Stomach (tissue), 8 donors: ENCODE measurements at regions not wholly inside any gene's neighbourhood (a gene's known extent, or its start where the extent isn't known, plus 50 kb on each side); places are given as distances from the start of the nearest gene placed in this dataset.
"Not testable (repeated sequence)": the region's sequence is repeated elsewhere in the genome, so short reads cannot be mapped to it uniquely, and the experiment has no call there.

ENCODE experiments used
- DNase-seq, 2 donors: peaks; one replicate each; pipeline versions ENCODE4 v3.0.0 to v3.0.0-alpha.2; 2013 to 2019
- H3K27ac ChIP-seq, 5 donors: fragments of 200-600 bp in 4 of 5; sonication (generic) in 4 of 5; one replicate each; pipeline ENCODE4 v1.5.1; 2013 to 2019; ENCODE audit warnings: mild to moderate bottlenecking in 1 of 5, moderate library complexity in 1 of 5
- H3K27me3 ChIP-seq, 3 donors: fragments of 200-600 bp; sonication (generic); one replicate each; pipeline ENCODE4 v1.5.1; 2017 to 2019; ENCODE audit warnings: mixed run types in 1 of 3
- H3K36me3 ChIP-seq, 4 donors: fragments of 200-600 bp; sonication (generic); 1 replicate in 3 of 4; 2 replicates in 1 of 4; pipeline ENCODE4 v1.5.1; 2016 to 2019
- H3K4me1 ChIP-seq, 4 donors: fragments of 200-600 bp; sonication (generic); one replicate each; pipeline ENCODE4 v1.5.1; 2016 to 2019
- H3K4me3 ChIP-seq, 4 donors: fragments of 200-600 bp; sonication (generic) in 3 of 4; one replicate each; pipeline ENCODE4 v1.5.1; 2016 to 2019; ENCODE audit warnings: mild to moderate bottlenecking in 1 of 4
- H3K9me3 ChIP-seq, 4 donors: fragments of 200-600 bp; sonication (generic); one replicate each; pipeline ENCODE4 v1.5.1; 2016 to 2019
- EP300 ChIP-seq: sonication (generic); formaldehyde crosslinking; IDR thresholded peaks from one replicate; pipeline ENCODE4 v1.6.1; 2017; ENCODE audit warnings: antibody characterized with exemption
- POLR2A ChIP-seq, 4 donors: fragments of 450-650 bp; IDR thresholded peaks; one replicate each; pipeline ENCODE4 v1.6.1; 2016; ENCODE audit warnings: antibody characterized with exemption in 4 of 4, control low read depth in 2 of 4, mild to moderate bottlenecking in 1 of 4, moderate library complexity in 1 of 4
- POLR2AphosphoS5 ChIP-seq, 3 donors: sonication (generic); formaldehyde crosslinking; IDR thresholded peaks; one replicate each; pipeline ENCODE4 v1.6.1; 2016; ENCODE audit warnings: antibody characterized with exemption in 3 of 3
- WGBS, 5 donors: extraction: QIAGEN DNeasy Blood & Tissue Kit in 3 of 5; methylation state at CpG; one replicate each; pipeline versions ENCODE4 v1.1.5 to v1.1.7; 2013 to 2018; 5-methylcytosine and 5-hydroxymethylcytosine counted together
- intact Hi-C: fragments of 100-400 bp; cut with DNase I; formaldehyde crosslinking; loops from one replicate; pipeline ENCODE4 v1.15.1; 2023; ENCODE audit warnings: low total_unique reads
- TF ChIP-seq, protein P1 (sequence below), 7 experiments: fragments of 450-650 bp in 4 of 7; fragments of 200-600 bp in 3 of 7; sonication (generic) in 3 of 7; IDR thresholded peaks; one replicate each; pipeline ENCODE4 v1.5.1; 2016 to 2019; ENCODE audit warnings: antibody characterized with exemption in 7 of 7, control low read depth in 2 of 7, mild to moderate bottlenecking in 1 of 7
- donor health status: healthy with polysubstance abuse.
- donor health status: Bipolar disorder and iron deficiency.
- donor health status: healthy.

DNA sequence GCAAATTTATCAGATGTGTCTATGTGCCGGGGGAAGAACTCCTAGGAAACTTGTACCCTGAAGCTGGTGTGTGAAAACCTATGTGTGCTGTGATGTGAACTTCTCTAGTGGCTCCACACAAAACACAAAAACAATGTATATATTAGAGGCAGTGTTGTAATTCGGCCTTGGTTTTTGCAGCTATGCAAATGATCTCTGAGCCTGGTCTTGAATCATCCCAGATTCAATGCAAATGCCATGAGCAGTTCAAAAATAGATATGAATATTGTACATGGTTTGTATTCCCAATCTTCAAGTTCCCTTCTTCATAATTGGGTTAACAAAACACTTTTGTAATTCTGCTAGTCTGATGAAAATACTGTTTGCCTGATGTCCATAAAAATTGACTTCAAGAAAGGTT is 152.6 kb downstream of the MFSD1 start:
- no peak overlapping the region for H3K27ac ChIP-seq
- H3K9me3 ChIP-seq = no peaks in the 10 kb centered on the region
- 70 to 82% (median 77%) methylated on average over 2 of the region's 2 CpGs for WGBS, 5 donors
- TF ChIP-seq POLR2A (IDR thresholded peaks at IDR 0.05) (no peak), POLR2AphosphoS5 (IDR thresholded peaks at IDR 0.05) (no peak), EP300 (no peak)
- TF ChIP-seq, protein P1, sequence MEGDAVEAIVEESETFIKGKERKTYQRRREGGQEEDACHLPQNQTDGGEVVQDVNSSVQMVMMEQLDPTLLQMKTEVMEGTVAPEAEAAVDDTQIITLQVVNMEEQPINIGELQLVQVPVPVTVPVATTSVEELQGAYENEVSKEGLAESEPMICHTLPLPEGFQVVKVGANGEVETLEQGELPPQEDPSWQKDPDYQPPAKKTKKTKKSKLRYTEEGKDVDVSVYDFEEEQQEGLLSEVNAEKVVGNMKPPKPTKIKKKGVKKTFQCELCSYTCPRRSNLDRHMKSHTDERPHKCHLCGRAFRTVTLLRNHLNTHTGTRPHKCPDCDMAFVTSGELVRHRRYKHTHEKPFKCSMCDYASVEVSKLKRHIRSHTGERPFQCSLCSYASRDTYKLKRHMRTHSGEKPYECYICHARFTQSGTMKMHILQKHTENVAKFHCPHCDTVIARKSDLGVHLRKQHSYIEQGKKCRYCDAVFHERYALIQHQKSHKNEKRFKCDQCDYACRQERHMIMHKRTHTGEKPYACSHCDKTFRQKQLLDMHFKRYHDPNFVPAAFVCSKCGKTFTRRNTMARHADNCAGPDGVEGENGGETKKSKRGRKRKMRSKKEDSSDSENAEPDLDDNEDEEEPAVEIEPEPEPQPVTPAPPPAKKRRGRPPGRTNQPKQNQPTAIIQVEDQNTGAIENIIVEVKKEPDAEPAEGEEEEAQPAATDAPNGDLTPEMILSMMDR (IDR thresholded peaks at IDR 0.05) = no peak
- H3K4me1 ChIP-seq = no peaks in the 10 kb centered on the region
- H3K27me3 ChIP-seq = no peaks in the 10 kb centered on the region
- intact Hi-C loops = no loop called here
- no peak overlapping the region for H3K4me3 ChIP-seq
- H3K36me3 ChIP-seq = no peaks in the 10 kb centered on the region
- no peak for DNase-seq

DNA sequence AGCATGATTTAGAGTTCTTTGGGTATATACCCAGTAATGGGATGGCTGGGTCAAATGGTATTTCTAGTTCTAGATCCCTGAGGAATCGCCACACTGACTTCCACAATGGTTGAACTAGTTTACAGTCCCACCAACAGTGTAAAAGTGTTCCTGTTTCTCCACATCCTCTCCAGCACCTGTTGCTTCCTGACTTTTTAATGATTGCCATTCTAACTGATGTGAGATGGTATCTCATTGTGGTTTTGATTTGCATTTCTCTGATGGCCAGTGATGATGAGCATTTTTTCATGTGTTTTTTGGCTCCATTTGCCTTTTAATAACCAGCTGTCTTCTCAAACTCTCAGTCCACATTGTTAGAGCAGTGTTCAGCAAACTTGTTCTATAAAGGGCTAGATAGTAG is 155.9 kb downstream of the MFSD1 start:
- H3K27ac ChIP-seq, H3K27me3 ChIP-seq, H3K9me3 ChIP-seq, intact Hi-C loops, H3K4me3 ChIP-seq, H3K36me3 ChIP-seq, H3K4me1 ChIP-seq, DNase-seq: not testable (repeated sequence)
- WGBS, 5 donors = no CpG with 5 or more reads among the region's 1 CpG

DNA sequence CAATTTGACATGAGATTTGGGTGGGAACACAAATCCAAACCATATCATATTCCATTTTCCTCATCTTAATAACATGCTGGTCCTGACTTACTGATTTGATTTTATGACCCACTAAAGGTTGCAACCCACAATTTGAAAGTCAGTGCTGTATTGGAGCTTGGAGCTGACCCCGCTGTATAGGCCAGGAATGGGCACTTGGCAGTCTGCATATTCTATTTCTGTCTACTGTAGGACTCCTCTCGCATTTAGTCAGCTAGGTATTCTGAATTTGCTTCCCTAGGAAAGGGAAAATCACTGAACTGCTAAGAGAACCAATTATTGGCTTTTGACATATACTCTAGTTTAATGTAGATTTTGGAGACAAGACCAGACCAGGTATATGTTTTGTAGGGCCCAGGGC is 157.0 kb downstream of the MFSD1 start:
- 85 to 97% (median 89%) methylated on average over 2 of the region's 2 CpGs for WGBS, 5 donors
- Histone ChIP-seq H3K36me3 (no peaks in the 10 kb centered on the region), H3K9me3 (no peaks in the 10 kb centered on the region), H3K4me1 (no peaks in the 10 kb centered on the region), H3K4me3 (no peak overlapping the region), H3K27ac (no peak overlapping the region), H3K27me3 (no peaks in the 10 kb centered on the region)
- TF ChIP-seq, protein P1 (IDR thresholded peaks at IDR 0.05) = no peak
- TF ChIP-seq POLR2A (IDR thresholded peaks at IDR 0.05) = no peak
- no peak for TF ChIP-seq EP300
- TF ChIP-seq POLR2AphosphoS5 (IDR thresholded peaks at IDR 0.05) = no peak
- intact Hi-C loops = no loop called here
- no peak for DNase-seq

DNA sequence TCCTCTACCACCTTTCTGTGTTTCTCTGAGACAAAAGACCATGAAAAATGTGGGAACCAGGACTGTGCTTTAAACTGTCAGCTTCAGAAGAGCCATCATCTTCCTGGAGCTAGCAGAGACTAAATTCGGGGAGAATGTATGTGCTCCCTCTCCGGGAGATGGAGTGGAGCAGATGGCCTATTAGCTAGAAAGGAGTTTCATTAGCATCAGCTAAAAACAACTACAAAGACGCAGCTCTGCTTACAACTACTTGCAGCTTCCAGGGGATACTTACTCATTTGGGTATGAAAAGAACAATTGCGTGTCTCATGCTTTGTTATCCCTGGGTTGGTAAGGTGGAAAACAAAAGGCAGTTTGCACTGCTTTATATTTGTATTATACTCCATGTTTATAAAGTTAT is 159.6 kb downstream of the MFSD1 start:
- TF ChIP-seq EP300 = no peak
- TF ChIP-seq, protein P1 (IDR thresholded peaks at IDR 0.05) = no peak
- intact Hi-C loops = no loop called here

DNA sequence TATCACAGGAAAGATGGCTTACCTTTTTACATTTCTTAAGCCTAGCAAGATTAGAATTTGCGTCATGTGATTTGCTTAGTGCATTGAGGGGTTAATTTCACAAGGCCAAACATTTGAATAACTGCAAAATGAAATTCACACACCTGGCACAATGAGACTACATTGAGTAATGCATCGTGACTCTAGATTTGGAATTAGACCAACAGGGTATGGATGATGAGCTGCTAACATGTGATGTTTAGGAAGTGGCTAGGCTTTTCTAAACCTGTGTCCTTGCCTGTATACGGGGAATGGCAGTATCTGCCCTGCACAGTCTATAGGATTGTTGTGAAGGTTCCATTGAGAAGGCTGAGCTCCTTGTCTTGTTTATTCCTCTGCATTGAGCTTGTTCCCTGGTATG is 160.1 kb downstream of the MFSD1 start:
- no peaks in the 10 kb centered on the region for H3K36me3 ChIP-seq
- 55 to 70% (median 63%) methylated on average over 3 of the region's 3 CpGs for WGBS, 5 donors

More for the DNA sequence above, 159.6 kb downstream of the MFSD1 start:
- Histone ChIP-seq H3K9me3 (no peaks in the 10 kb centered on the region), H3K27me3 (no peaks in the 10 kb centered on the region), H3K4me3 (no peak overlapping the region), H3K4me1 (no peaks in the 10 kb centered on the region), H3K36me3 (no peaks in the 10 kb centered on the region), H3K27ac (no peak overlapping the region)
- 58 to 64% (median 63%) methylated on average over 4 of the region's 4 CpGs for WGBS, 5 donors
- no peak for DNase-seq

More for the DNA sequence above, 160.1 kb downstream of the MFSD1 start:
- H3K27me3 ChIP-seq = no peaks in the 10 kb centered on the region
- H3K4me1 ChIP-seq = no peaks in the 10 kb centered on the region
- H3K4me3 ChIP-seq = no peak overlapping the region
- TF ChIP-seq POLR2AphosphoS5 (IDR thresholded peaks at IDR 0.05) (no peak), EP300 (no peak), POLR2A (IDR thresholded peaks at IDR 0.05) (no peak)
- TF ChIP-seq, protein P1 (IDR thresholded peaks at IDR 0.05) = no peak
- no peak overlapping the region for H3K27ac ChIP-seq
- intact Hi-C loops = no loop called here
- no peaks in the 10 kb centered on the region for H3K9me3 ChIP-seq
- DNase-seq = no peak
